ENCODE measurements at regions not wholly inside any gene's neighbourhood (a gene's known extent, or its start where the extent isn't known, plus 50 kb on each side); places are given as distances from the start of the nearest gene placed in this dataset.

DNA sequence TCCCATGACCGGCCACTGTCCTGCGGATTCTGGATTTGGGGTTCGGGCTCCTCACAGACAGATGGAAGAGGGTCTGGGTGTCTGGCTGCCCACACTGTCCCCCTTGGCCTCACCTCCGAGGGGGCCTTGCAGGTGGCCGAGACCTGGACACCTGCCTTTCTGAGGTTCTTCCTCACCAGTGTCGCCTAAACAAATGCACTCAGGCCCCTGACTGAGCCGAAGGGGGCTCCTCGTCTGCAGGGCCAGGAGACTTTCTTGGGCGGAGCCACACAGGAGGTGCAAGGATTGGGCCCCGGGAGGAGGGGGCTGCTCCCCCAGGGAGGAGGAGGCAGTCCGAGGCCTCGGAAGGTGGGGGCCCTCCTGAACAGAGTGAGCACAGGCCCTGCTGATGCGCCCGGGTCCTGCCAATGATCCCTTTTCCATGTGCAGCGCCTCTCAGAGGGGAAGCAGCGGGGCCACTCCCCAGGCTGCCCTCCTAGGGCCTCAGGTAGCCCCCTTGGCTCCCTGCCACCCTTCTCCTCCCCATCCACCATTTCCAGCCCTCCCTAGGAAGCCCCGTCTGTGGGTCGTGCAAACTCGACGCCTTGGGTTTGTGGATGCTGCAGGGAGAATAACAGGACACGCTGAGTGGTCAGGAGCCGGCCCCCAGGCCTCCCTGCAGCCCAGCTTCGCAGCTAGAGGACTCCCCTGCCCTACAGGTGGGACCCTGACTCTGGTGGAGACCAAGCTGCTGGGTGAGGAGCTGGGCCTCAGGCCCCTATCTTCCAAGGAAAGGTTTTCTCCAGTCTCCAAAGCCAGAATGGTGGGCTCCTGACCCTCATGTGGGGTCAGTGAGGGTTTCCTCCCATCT is 63.4 kb upstream of the ZNF469 start:
- TF ChIP-seq, protein P1, sequence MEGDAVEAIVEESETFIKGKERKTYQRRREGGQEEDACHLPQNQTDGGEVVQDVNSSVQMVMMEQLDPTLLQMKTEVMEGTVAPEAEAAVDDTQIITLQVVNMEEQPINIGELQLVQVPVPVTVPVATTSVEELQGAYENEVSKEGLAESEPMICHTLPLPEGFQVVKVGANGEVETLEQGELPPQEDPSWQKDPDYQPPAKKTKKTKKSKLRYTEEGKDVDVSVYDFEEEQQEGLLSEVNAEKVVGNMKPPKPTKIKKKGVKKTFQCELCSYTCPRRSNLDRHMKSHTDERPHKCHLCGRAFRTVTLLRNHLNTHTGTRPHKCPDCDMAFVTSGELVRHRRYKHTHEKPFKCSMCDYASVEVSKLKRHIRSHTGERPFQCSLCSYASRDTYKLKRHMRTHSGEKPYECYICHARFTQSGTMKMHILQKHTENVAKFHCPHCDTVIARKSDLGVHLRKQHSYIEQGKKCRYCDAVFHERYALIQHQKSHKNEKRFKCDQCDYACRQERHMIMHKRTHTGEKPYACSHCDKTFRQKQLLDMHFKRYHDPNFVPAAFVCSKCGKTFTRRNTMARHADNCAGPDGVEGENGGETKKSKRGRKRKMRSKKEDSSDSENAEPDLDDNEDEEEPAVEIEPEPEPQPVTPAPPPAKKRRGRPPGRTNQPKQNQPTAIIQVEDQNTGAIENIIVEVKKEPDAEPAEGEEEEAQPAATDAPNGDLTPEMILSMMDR (IDR thresholded peaks at IDR 0.05), result no peak
- DNase-seq (no peak), ATAC-seq (no peak)
- Histone ChIP-seq H3K27me3 (peaks cover 0 to 11% (median 0%) of the 10 kb centered on the region in 7 donors), H3K27ac (no peak overlapping the region), H3K36me3 (no peaks in the 10 kb centered on the region), H3K4me1 (peaks cover 0 to 25% (median 9%) of the 10 kb centered on the region in 9 donors), H3K4me3 (no peak overlapping the region), H3K9me3 (no peaks in the 10 kb centered on the region)
- WGBS, 2 donors, result 89 to 90% methylated on average over 23 of the region's 23 CpGs
- intact Hi-C loops (cut with DNase I), result no loop called here

DNA sequence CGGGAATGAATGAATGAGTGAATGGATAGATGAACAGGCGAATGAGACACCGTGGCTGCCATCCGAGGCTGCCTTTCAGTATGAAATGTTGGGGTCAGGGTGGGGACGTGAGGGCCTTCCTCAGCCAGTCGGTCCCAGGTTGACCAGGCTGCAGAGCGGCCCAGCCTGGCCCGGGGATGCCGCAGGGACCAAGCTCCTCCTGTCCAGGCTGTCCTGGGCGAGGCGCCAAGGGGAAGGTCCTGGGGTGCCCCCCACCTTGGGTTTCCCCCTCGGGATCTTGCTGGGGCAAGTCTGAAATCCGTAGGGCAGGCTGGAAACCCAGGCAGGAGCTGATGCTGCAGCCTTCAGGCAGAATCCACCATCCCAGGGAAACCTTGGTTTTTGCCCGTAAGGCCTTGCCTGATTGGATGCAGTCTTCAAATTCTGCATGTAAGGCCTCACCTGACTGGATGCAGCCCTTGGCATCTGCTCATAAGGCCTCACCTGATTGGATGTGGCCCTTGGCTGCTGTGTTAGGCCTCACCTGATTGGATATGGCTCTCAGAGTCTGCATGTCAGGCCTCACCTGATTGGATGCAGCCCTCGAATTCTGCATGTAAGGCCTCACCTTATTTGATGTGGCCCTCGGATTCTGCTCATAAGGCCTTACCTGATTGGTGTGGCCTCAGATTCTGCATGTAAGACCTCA is 61.7 kb upstream of the ZNF469 start:
- Histone ChIP-seq H3K36me3 (no peaks in the 10 kb centered on the region), H3K27me3 (peaks cover 0 to 11% (median 0%) of the 10 kb centered on the region in 7 donors), H3K27ac (no peak overlapping the region), H3K4me1 (peaks cover 0 to 19% (median 9%) of the 10 kb centered on the region in 9 donors), H3K4me3 (no peak overlapping the region), H3K9me3 (no peaks in the 10 kb centered on the region)
- no peak for DNase-seq
- intact Hi-C loops (cut with DNase I), result no loop called here
- 94% methylated on average over 16 of the region's 16 CpGs for WGBS, 2 donors
- ATAC-seq, result no peak
- TF ChIP-seq, protein P1 (IDR thresholded peaks at IDR 0.05), result no peak

DNA sequence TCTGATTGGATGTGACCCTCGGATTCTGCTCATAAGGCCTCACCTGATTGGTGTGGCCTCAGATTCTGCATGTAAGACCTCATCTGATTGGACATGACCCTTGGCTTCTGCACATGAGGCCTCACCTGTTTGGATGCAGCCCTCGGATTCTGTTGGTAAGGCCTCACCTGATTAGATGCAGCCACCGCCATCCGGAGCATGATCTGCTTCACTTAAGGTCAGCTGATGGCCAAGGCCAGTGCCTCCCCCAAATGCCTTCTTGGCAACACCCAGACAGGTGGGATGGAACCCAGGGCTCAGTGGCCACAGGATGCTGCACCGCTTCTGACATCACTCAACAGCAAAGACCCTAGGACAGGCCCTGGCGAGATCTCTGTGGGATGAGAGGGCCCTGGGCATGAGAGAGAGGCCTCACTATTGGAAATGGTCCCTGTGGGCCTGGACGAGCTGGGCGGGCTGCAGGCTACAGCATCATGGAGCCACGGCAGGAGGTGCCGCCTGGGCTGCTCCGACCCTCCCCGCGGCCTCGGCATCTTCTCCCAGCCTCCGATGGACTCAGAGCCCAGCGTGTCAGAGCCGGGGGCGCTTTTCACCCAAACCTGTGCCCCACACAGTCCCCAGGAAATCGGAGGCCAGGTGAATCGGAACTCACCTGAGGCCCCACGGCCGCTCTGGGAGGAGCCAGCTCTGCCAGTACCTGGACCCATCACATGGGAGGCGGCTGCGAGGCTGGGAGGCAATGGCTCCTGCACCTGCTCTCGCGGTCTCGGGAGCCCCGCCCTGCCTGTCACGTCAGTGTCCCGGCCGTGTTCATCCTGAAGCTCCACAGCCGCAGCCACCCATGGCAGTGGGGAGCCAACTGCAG is 60.9 kb upstream of the ZNF469 start:
- intact Hi-C loops (cut with DNase I), result no loop called here
- H3K27ac ChIP-seq, result no peak overlapping the region
- peaks cover 0 to 10% (median 0%) of the 10 kb centered on the region in 7 donors for H3K27me3 ChIP-seq
- ATAC-seq (no peak), DNase-seq (no peak)
- H3K9me3 ChIP-seq, result no peaks in the 10 kb centered on the region
- 95 to 96% methylated on average over 32 of the region's 32 CpGs for WGBS, 2 donors
- TF ChIP-seq, protein P1 (IDR thresholded peaks at IDR 0.05), result no peak
- no peaks in the 10 kb centered on the region for H3K36me3 ChIP-seq
- peaks cover 0 to 18% (median 9%) of the 10 kb centered on the region in 9 donors for H3K4me1 ChIP-seq
- no peak overlapping the region for H3K4me3 ChIP-seq

DNA sequence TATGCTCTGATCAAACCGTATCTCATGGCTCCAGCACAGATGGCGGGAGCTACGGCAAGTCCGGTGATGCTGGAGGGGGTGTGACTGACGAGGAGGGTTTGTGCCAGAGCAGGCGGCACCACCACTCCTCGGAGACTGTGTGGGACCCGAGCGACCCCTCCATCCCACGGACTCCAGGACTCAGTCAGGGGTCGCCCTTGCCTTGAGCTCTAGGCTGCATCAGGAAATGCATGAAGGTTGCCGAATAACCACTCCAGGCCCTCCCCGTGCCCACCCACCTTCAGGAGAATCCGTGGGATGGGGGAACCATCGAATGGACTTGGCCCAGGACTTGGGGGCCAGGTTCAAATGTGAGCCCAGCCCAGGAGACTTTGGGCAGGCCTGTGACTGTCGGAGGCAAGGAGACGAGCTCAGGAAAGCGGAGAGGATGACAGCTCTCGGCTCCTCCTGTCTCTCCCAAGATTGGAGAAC is 60.2 kb upstream of the ZNF469 start:
- H3K36me3 ChIP-seq, result no peaks in the 10 kb centered on the region
- no peaks in the 10 kb centered on the region for H3K9me3 ChIP-seq
- no peak for DNase-seq
- H3K4me3 ChIP-seq, result no peak overlapping the region
- intact Hi-C loops (cut with DNase I), result no loop called here
- H3K4me1 ChIP-seq, result peaks cover 0 to 11% (median 4%) of the 10 kb centered on the region in 9 donors
- TF ChIP-seq, protein P1 (IDR thresholded peaks at IDR 0.05), result no peak
- H3K27me3 ChIP-seq, result peaks cover 0 to 5% (median 0%) of the 10 kb centered on the region in 7 donors
- 92% methylated on average over 19 of the region's 19 CpGs for WGBS, 2 donors
- no peak for ATAC-seq
- no peak overlapping the region for H3K27ac ChIP-seq
